Central memory CD4-positive, alpha-beta T cell (primary cell): ENCODE measurements at regions not wholly inside any gene's neighbourhood (a gene's known extent, or its start where the extent isn't known, plus 50 kb on each side); places are given as distances from the start of the nearest gene placed in this dataset.

Source experiments
- DNase-seq: peaks from one replicate; pipeline ENCODE4 v3.0.0; 2022

- DNase-seq, result no peak
Measured at GRCh38 chr7:67698354-67698753, 701.7 kb downstream of the TYW1 start.

GRCh38 chr7:67705850-67706249, 709.2 kb downstream of the TYW1 start:
- no peak for DNase-seq

- DNase-seq, result no peak
Measured at GRCh38 chr7:67711706-67712105, 715.1 kb downstream of the TYW1 start.

- no peak for DNase-seq
Measured at GRCh38 chr7:67713451-67714056, 716.9 kb downstream of the TYW1 start.

- DNase-seq, result no peak
Measured at GRCh38 chr7:67716729-67717128, 720.1 kb downstream of the TYW1 start.

GRCh38 chr7:67723591-67723990, 727.0 kb downstream of the TYW1 start:
- DNase-seq, result no peak

- no peak for DNase-seq
Measured at GRCh38 chr7:67724435-67724834, 727.8 kb downstream of the TYW1 start.

- no peak for DNase-seq
Measured at GRCh38 chr7:67724955-67725354, 728.3 kb downstream of the TYW1 start.

- no peak for DNase-seq
Measured at GRCh38 chr7:67725423-67725822, 728.8 kb downstream of the TYW1 start.

- DNase-seq, result no peak
Measured at GRCh38 chr7:67729771-67730170, 733.1 kb downstream of the TYW1 start.

- no peak for DNase-seq
Measured at GRCh38 chr7:67731704-67732103, 735.1 kb downstream of the TYW1 start.

- no peak for DNase-seq
Measured at GRCh38 chr7:67732898-67733297, 736.3 kb downstream of the TYW1 start.

- DNase-seq, result no peak
Measured at GRCh38 chr7:67738145-67738544, 741.5 kb downstream of the TYW1 start.

- no peak for DNase-seq
Measured at GRCh38 chr7:67738958-67739357, 742.3 kb downstream of the TYW1 start.

- DNase-seq, result no peak
Measured at GRCh38 chr7:67743501-67743900, 746.9 kb downstream of the TYW1 start.

- DNase-seq, result no peak
Measured at GRCh38 chr7:67752227-67752626, 755.6 kb downstream of the TYW1 start.

GRCh38 chr7:67753891-67754290, 757.3 kb downstream of the TYW1 start:
- no peak for DNase-seq

GRCh38 chr7:67754651-67755050, 758.0 kb downstream of the TYW1 start:
- no peak for DNase-seq

GRCh38 chr7:67758551-67758950, 761.9 kb downstream of the TYW1 start:
- DNase-seq, result no peak

GRCh38 chr7:67760971-67761370, 764.3 kb downstream of the TYW1 start:
- no peak for DNase-seq

GRCh38 chr7:67762516-67762915, 765.9 kb downstream of the TYW1 start:
- DNase-seq, result no peak

GRCh38 chr7:67764289-67764688, 767.7 kb downstream of the TYW1 start:
- no peak for DNase-seq

GRCh38 chr7:67765481-67766175, 769.0 kb downstream of the TYW1 start:
- DNase-seq, result no peak

- DNase-seq, result no peak
Measured at GRCh38 chr7:67766906-67767410, 770.3 kb downstream of the TYW1 start.
